HG03095 (cell line): ENCODE measurements at regions not wholly inside any gene's neighbourhood (a gene's known extent, or its start where the extent isn't known, plus 50 kb on each side); places are given as distances from the start of the nearest gene placed in this dataset.
A peak's percentile ranks its signal among the peaks of the same experiment; 100 is the strongest.

Experiments used
- ATAC-seq: cut with Tn5 transposase; IDR thresholded peaks from one replicate; pipeline ENCODE4 v1.9.1; 2021; ENCODE audit warnings: moderate library complexity; ENCODE audit not compliant: unreplicated experiment

DNA sequence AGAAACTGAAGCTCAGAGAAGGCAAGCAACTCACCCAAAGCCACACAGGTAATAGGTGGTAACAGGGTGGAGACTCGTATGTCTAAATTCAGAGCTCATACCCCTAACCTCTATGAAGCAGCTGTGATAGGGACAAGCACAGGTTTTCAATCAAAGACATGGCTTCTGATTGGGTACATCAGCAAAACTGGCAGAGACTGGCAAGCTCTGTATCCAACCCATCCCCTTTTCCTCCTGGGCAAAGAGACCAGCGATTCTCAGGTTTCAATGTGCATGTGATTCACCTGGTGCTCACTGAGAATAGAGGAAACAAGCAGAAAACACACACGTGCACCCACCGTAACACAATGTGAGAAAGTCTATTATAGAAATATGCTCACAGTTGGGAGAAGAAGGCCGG lies 153.0 kb downstream of the SMIM20 start:
- ATAC-seq = no peak

DNA sequence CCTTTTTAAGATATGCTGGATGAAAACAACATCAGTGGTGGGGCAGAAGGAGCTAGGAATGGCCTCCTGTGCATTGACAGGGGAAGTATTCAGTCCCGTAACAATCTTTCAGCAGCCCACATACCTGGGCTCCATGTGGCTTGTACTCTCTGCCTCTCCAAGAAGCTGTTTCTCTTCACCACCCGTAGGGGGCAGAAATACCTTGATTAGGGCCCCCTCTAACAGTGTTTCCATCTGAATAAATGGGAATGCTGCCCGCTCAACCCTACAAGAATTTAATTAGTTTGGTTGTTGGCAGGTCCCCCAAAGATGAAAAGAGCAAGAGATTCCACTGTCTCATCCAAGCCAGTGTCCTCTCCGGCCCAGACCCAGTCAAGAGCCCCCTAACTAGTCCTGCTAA lies 155.2 kb downstream of the SMIM20 start:
- ATAC-seq = no peak

DNA sequence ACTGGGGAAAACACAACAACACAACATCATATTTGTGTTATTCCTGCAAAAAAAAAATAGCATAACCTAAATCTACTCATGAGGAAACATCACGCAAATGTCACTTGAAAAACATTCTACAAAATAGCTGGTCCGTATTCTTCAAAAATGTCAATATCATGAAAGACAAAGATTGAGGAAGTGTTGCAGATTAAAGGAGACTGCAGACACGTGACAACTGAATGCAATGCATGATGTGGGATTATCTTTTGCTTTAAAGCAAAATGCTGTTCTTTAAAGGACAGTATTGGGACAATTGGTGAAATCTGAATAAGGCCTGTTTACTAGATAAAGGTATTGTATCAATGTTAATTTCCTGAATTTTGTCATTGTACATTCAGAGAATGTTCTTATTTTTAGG lies 157.7 kb downstream of the SMIM20 start:
- no peak for ATAC-seq

DNA sequence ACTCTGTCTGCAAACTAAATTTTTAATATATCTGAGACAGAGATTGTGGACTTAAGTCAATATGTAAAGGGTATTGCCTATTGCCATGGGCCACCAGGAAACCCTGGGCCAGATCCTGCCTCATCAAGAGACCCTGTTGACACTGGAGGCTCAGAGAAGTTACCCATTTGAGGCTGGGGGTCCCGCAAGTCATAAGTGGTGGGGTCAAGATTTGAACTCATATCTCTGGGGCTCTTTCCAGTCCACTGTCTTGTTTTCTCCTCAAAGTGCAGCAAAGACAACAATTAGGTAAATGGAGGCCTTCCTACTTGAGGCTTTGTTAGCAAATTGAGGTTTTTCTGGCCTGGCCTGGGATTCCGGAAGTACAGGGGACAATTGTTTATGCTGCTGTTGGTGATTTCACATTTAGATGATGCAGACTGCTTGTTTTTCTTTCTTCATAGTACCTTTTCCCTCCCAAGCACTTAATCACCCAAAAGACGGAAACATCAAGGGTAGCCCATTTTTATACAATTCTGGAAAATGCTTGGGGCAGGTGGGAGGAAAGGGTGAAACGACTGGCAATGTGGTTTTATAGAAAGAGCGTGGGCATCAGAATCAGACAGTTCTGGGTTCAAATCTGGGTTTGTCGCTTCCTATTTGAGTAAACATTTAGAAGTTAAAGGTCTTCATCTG lies 160.0 kb downstream of the SMIM20 start:
- ATAC-seq = no peak

DNA sequence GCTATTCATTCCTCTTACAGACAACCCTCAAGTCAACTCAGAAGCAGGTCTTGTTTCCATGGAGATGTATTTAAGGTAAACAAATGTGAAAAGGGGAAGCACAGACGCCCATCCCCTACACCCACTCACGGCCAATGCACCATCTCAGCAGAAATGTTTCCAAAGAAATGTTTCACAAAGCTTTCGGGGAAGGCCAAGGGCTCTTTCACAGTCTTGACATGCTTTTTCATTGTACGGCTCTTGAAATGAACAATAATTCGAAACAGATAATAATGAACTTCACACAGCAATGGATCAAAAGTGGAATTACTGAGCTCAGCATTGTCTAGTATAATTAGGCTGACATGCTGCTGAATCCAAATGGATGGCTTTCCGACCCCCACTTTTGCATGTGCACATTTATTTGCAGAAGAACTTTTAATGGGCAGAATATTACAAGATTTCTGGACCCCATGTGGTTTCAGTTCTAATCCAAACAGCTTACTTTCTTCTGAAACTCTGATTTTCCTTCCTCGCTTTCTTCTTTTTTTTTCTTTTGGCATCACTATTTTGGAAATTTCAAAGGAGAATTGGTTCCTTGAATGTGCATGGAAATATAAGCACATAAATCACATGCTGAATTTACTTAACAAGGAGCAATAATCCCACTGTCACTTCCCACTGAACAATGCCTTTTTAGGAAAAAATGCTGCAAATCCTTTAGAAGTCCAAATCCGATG lies 160.9 kb downstream of the SMIM20 start:
- peak; percentile 74 for ATAC-seq

DNA sequence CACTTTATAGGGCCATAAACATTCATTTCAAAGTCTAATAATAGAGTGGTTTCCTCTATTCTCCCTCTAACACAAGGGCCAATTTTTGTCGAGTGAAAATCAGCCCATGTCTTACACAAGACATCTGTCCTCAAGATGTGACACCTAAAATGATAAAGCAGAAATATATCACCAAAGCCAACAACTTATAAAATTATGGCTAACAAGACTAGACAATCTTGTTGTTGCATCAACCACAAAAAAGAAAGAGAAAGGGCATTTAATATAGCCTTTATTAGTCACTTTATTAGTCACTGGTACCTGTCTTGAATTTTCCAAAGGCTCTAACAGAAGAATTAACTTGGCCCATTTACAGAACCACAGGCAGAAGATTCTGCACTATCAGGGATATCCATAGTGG lies 161.6 kb downstream of the SMIM20 start:
- peak; percentile 1 for ATAC-seq

DNA sequence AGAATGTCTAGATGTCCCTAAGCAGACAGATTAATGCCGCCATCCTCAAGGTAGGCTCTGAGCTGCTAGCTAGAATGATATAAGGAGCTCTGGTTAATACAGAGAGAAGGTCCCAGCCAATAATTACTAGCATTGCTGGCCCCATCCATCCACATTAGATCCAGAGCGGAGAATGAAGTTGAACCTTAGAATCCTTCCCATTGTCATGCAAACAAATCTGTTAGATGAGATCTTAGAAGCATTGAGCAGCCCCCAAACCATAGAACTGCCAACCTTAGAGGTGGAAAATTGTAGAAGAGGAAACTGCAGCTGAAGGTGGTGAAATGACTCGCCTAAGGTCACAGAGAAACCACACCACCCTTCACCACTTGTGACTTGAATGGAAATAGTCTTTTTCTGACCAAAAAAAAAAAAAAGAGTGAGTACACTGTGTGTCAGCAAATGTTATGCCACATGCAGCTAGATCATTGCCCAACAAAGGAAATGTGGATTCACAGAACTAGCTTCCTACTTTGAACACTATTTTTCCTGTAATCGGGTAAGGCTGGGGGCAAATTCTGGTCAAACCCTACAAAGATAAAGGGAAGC lies 162.1 kb downstream of the SMIM20 start:
- ATAC-seq = peak; percentile 72

DNA sequence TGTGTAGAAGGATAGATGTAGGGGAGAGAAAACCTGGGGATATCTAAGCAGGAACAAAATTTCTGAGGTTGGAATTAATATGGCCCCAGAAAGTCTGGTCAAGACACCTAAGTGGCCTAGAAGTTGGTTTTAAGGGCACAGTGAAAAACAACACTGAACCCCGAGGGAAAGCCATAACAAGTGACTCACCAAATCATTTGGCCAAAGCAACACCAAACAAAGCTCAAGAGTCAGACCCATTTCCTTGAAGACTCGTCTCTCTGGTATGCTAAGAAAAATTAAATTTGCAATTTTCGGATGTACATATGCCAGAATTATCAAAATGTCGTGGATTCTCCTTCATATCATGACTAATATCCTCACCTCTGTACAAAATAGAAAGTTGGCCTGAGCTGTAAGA lies 162.9 kb downstream of the SMIM20 start:
- no peak for ATAC-seq

DNA sequence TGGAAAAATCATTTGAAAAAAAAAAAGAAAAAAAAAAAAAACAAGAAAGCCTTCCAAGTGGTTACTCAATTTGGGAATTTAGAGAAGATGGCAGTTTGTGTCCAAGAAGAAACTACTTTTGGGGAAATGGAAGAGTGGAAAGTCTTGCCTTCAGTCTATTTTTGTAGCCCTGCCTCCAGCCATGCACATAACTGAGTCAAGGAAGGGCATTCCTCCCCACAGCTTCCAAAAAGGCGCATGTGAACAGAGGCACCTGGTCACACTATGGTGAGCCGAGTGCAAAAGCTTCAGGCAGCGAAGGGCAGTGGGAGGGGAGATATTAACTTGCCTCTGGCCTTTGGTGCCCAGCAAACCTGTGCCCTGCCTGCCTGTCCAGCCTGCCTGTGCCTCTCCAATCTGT lies 163.7 kb downstream of the SMIM20 start:
- ATAC-seq = no peak

DNA sequence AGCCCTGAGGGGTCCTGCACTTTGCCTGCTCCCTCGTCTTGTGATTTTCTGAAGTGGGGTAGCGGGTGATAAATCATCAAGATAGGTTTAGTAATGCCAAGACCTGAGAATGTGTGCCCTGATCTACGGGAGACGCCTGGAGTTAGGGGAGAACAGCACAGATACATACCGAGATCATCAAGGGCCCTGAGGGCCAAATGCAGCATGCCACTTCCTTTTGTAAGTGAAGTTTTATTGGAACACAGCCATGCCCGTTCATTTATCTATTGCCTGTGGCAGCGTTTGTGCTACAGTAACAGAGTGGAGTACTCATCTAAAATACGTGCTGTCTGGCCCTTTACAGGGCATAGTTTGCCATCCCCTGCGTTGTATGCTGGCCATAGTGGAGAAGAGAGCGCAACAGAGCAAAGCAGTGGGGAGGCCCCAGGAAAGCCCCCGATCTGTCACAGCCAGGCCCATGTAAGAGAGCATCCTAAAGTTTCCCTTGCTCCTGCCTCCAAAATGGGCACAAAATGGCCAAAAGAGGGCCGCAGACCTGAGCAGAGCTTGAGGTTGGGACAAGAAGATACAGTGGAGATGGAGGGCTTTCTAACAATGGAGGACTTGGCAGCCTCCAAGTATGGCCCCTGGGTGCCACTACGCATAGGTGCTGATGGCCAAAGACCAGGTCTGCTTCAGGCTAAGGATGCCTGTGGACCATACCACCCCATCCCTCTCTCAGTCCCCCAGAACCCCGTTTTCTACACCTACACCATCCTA lies 167.0 kb downstream of the SMIM20 start:
- no peak for ATAC-seq

DNA sequence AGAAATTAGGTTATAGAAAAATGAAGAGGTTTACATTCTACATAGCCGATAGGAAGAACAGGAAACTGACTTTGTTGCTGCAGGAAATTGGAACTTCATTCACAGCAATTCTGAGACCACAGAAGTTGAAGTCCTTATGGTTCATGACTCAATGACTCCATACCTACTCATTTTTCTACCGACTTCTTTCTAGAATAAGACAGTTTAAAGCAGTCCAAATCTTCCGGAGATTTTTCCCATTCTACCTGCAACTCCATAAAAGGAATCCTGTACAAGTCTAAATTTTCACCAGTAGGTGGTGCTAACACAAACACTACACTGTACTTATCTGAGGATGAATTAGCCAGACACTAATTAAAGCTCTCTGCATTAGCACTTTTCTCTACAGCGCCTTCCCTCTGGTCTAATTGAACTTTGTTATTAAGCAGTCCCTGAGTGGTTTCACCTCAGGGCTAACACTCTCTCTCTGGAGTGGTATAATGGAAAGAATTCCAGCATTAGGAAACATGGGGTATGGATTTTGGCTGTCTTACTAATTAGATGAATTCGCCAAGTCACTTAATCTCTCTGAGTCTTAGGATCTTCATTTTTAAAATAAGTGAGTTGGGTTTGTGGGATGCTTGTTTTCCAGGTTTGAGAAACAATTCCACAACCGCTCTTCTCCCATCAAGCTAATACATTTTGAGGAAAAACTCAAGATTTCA lies 167.9 kb downstream of the SMIM20 start:
- no peak for ATAC-seq

DNA sequence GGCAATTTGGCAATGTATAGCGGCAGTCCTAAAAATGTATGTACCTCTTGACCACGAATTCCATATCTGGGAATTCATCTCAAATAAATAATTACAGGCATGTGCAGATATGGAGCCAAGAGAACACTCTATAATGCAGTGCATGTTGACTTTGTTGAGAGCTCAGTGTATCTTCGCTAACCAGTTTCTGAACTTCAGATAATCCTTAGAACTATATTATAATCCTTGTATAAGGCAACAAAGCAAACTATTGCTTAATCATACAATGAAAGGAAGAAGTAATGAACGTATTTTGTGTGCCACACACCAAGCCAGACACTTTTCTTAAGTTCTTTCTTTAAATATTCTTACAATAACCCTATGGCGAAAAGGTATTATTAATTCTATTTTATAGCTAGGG lies 168.5 kb downstream of the SMIM20 start:
- no peak for ATAC-seq

DNA sequence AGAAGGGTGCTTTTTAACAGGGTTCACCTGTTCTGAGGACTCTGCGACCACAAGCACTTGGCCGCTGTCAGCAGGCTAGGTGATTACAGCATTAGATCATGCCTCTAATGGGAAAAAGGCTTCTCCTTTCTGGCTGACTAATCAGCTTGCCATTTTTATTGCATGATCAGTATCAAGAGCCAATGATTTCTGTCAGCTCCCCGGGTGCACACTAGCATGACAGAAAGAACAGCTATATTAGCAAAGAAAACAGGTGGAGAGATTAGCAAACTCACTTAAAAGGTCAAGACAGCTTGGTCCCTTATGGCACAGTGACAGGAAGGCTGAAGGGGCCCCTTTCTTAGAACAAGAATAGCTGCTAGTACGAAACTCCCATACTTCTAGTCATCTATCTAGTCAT lies 170.0 kb downstream of the SMIM20 start:
- ATAC-seq = peak; percentile 56

DNA sequence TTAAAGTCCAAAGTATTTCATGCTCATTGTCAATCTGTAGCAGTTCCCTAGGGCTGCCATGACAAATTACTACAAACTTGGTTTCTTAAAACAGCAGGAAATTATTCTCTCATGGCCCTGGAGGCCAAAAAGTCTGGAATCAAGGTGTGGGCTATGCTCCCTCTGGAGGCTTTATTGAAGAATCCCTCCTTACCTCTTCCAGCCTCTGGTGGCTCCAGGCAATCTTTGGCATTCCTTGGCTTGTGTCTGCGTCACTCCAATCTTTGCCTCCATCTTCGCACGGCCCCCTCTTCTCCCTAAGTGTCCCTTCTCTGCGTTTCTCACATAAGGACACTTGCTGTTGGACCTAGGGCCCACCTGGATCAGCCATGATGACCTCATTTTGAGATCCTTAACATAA lies 170.4 kb downstream of the SMIM20 start:
- ATAC-seq = no peak

DNA sequence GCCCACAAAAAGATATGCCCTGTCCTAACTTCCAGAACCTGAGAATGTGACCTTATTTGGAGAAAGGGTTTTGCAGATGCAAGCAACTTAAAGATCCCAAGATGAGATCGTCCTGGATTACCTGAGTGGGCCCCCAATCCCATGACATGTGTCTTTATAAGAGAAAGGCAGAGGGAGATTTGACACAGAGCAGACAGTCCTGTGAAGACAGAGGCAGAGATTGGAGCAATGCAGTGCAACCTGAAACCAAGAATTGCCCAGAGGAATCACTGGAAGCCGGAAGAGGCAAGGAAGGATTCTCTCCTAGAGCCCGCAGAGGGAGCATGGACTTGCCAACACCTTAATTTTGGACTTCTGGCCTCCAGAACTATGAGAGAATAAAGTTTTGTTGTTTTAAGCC lies 171.5 kb downstream of the SMIM20 start:
- no peak for ATAC-seq

DNA sequence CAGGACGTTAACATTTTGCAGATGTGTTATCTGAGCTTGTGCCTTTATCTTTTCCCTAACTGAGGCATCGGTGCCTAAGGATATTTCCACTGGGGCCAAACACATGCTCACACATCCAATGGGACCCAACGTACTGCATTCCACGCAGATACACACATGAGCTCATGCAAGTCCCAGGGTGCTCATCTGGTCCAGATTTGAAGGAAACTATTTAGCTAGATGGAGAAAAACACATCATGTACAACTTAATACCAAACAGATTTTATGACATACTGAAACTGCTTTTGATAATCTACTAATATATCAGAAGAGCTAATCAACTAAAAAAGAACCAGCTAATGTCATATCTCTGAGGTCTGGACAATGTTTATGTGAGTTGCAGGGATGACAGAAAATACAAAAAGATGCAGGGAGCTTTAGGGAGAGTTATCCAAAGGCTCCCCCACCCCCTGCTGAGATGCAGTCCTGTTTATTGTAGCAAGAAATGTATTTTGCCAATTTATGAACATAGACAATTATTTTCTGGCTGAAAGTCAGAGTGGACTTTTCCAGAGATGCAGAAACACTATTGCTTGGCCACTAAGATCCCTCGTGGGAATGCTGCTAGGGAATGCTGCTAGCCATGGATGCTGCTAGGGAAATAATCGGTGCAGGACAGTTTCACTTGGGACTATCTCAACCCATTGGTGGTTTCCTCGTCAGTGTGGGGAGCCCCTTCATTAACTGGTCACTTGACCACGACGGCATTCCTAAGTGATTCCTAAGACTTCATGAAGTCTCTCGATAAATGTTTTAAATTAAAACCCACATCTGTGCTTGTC lies 172.8 kb downstream of the SMIM20 start:
- ATAC-seq = no peak

DNA sequence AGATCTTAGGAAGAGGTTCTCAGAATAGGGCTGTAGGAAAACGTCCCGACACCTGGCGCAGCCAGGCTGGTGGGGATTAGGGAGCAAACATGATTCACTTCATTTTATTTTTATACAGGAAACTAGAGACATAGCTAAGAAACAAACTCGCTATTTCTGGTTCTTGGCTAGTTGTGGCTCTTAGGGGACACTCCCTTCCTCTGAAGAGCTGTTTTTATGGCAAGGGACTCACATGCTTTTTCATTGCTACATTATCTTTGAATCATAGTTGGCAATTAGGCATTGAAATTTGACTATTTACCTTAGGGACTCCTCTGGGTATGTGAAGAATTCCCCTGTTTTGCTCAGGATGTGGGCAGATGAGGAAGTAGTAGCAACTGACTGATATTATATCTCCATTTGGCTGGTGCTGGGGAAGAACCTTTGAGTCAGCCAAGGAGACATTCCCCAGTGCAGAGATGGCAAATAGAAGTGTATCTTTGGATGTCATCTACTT lies 174.5 kb downstream of the SMIM20 start:
- peak; percentile 70 for ATAC-seq

DNA sequence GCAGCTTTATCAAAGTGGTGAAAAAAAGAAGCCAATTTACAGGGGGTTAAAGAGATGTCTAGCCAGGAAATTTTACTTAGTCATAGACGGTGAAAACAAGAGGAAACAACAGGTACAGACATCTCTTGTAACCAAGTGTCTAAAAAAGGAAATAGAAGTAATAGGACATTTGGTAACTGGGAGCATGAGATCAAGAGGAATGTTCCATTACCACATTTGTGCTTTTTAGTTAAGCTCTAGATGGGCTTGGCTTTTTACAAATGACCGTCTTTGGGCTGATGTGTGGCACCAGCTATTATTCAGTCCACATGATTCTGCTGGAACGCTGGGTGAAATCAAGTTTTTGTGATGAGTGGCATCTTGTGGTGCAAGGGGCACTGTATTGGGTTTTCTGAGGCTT lies 179.5 kb downstream of the SMIM20 start:
- ATAC-seq = no peak

DNA sequence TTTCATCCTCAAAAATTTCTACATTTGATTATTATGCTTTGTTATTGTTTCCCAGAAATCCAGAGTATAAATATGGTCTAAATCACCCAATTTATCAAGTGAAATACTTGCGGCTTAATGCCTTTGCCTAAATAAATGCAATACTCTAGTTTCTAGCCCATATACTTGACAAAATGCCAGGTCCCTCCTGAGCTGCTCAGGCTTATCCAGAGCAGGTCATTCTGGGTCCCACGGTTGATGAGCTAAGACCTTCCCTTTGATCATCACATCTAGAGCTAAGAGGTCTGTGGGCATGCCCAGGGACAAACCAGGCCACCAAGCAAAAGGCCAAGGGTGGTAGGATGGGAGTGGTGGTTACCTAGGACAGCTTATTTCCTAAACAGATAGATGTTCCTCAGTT lies 180.1 kb downstream of the SMIM20 start:
- ATAC-seq = no peak

DNA sequence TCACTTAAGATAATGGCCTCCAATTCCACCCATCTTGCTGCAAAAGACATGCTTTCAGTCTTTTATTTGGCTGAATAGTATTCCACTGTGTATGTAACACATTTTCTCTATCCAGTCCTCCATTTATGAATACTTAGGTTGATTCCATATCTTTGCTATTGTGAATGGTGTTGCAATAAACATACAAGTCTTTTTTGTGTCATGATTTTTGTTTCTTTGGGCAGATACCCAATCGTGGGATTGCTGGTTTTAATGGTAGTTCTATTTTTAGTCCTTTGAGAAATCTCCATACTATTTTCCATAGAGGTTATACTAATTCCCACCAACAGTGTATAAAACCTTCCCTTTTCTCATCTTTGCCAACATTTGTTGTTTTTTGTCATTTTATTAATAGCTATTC lies 180.9 kb downstream of the SMIM20 start:
- no peak for ATAC-seq
